Pancreas (tissue), 10 donors: ENCODE measurements at regions not wholly inside any gene's neighbourhood (a gene's known extent, or its start where the extent isn't known, plus 50 kb on each side); places are given as distances from the start of the nearest gene placed in this dataset.
A peak's percentile ranks its signal among the peaks of the same experiment; 100 is the strongest.

Experiments
- ATAC-seq, 4 donors: fragments of 200-7000 bp; cut with Tn5 transposase; one replicate each; pipeline versions ENCODE4 v1.8.0 to v1.9.1; 2020; ENCODE audit warnings: mild to moderate bottlenecking in 4 of 4, moderate library complexity in 4 of 4
- DNase-seq, 6 donors: peaks; one replicate each; pipeline ENCODE4 v3.0.0-alpha.2; 2020
- FAIRE-seq: peaks from 2 replicates; lab custom pipeline; 2012; peaks lifted over from hg19 to GRCh38; lab: Jason Lieb, UNC
- H3K27ac ChIP-seq, 4 donors: fragments of 200-600 bp; sonication (generic); 1 replicate in 3 of 4; 2 replicates in 1 of 4; pipeline versions ENCODE4 v1.5.0 to v1.8.0; 2020
- H3K27me3 ChIP-seq, 4 donors: fragments of 200-600 bp; one replicate each; pipeline ENCODE4 v1.8.0; 2021
- H3K36me3 ChIP-seq, 3 donors: fragments of 200-600 bp; sonication (generic) in 1 of 3; one replicate each; pipeline versions ENCODE4 v1.5.0 to v1.8.0; 2020 to 2021
- H3K4me1 ChIP-seq, 3 donors: fragments of 200-600 bp; one replicate each; pipeline ENCODE4 v1.8.0; 2021
- H3K4me3 ChIP-seq, 4 donors: fragments of 200-600 bp; sonication (generic) in 2 of 4; one replicate each; pipeline versions ENCODE4 v1.5.0 to v1.8.0; 2020 to 2021
- H3K9me3 ChIP-seq, 4 donors: fragments of 200-600 bp; one replicate each; pipeline ENCODE4 v1.8.0; 2021
- CTCF ChIP-seq, 4 donors: fragments of 200-600 bp; sonication (generic) in 3 of 4; IDR thresholded peaks; one replicate each; pipeline versions ENCODE4 v1.5.0 to v1.8.0; 2021; ENCODE audit warnings: antibody characterized with exemption in 4 of 4
- WGBS, 2 donors: extraction: QIAGEN DNeasy Blood & Tissue Kit; methylation state at CpG; one replicate each; pipeline ENCODE4 v1.1.7; 2013; 5-methylcytosine and 5-hydroxymethylcytosine counted together
- intact Hi-C, 3 donors: fragments of 100-400 bp; cut with DNase I; formaldehyde crosslinking; loops; one replicate each; pipeline versions ENCODE4 v1.11.1 to v1.14.2; 2022
- donor health status: healthy with polysubstance abuse.
- donor health status: DM: no; HTN: no; CAD: no; lungs with moderate emphysema.
- donor health status: DM: no; HTN: no; CAD: no.
- donor health status: control.
- donor health status: control.
- donor health status: Bipolar disorder and iron deficiency.
- donor health status: DM: yes; HTN: yes; CAD: no.
- donor health status: DM: no; HTN: no; CAD: no.
- donor health status: DM: no; HTN: no; CAD: no.
- donor health status: DM: yes; HTN: yes; CAD: no.

DNA sequence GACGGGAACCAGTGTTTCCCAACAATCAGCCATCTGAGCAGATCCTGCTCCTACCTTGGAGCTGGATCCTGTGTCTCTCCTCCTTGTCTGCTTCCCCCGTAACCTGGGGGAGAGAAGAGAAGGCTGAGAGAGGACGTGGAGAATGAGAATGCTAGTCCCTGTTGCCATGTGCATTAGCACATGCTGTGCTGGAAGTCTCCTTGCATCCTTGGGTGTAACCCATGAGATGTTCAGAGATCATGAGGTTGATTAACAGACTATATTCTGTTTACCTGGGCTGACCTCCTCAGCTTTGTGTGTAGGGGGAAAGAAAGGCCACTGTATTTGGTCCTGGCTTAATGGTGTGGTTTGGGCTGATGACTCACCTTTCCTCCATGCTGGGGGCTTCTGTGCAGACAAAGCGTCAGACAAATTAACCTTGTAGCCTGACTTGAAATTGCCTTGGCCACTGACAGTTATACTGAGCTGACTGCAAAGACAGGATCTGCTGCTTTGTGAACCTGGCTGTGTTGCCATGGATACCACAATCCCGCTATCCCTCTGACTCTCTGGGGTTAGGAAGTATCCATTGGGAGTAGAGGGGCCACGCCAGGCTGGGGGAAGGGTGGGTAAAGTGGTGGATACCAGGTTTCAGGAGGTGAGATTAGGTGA lies 243.7 kb upstream of the CHD6 start:
- Histone ChIP-seq H3K27ac (no peak overlapping the region), H3K4me1 (no peaks in the 10 kb centered on the region), H3K9me3 (no peaks in the 10 kb centered on the region), H3K27me3 (peaks cover 0 to 3% (median 0%) of the 10 kb centered on the region in 4 donors), H3K36me3 (no peaks in the 10 kb centered on the region), H3K4me3 (no peak overlapping the region)
- 31 to 33% methylated on average over 6 of the region's 6 CpGs for WGBS, 2 donors
- TF ChIP-seq CTCF (IDR thresholded peaks at IDR 0.05): no peak
- ATAC-seq: no peak
- DNase-seq: no peak
- FAIRE-seq: no peak
- intact Hi-C loops: no loop called here

DNA sequence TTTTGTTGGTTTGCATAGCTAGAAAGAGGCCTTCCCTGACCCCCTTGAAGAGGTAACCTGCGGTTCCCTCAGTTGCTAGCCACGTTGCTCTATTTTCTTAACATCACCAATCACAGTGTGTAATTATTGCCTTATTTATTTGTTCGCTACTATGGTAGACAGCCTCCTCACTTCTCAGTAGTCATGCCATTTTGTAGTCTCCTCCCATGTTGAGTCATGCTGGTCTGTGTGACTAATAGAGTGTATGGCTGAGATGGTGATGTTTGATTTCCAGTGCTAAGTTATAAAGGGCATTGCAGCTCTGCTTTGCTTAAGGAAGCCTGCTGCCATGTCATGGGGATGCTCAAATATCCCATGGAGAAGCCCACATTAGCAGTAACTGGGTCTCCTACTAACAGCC lies 236.6 kb upstream of the CHD6 start:
- Histone ChIP-seq H3K36me3 (no peaks in the 10 kb centered on the region), H3K4me3 (no peak overlapping the region), H3K27ac (no peak overlapping the region), H3K27me3 (peaks cover 0 to 8% (median 0%) of the 10 kb centered on the region in 4 donors), H3K9me3 (no peaks in the 10 kb centered on the region), H3K4me1 (no peaks in the 10 kb centered on the region)
- ATAC-seq (peak in 1 of 4 donors; percentile 69), FAIRE-seq (no peak), DNase-seq (no peak)
- intact Hi-C loops: no loop called here
- 57 to 72% methylated on average over 3 of the region's 3 CpGs for WGBS, 2 donors
- no peak for TF ChIP-seq CTCF (IDR thresholded peaks at IDR 0.05)

GRCh38 chr20:41853806-41854205 lies 235.6 kb upstream of the CHD6 start:
- intact Hi-C loops: no loop called here
- FAIRE-seq (no peak), ATAC-seq (no peak), DNase-seq (no peak)
- Histone ChIP-seq H3K4me1 (no peaks in the 10 kb centered on the region), H3K9me3 (no peaks in the 10 kb centered on the region), H3K4me3 (no peak overlapping the region), H3K27ac (no peak overlapping the region), H3K27me3 (peaks cover 0 to 8% (median 0%) of the 10 kb centered on the region in 4 donors), H3K36me3 (no peaks in the 10 kb centered on the region)
- no peak for TF ChIP-seq CTCF (IDR thresholded peaks at IDR 0.05)
- 76 to 85% methylated on average over 2 of the region's 2 CpGs for WGBS, 2 donors

- TF ChIP-seq CTCF (IDR thresholded peaks at IDR 0.05): no peak
- FAIRE-seq: no peak
- no peaks in the 10 kb centered on the region for H3K36me3 ChIP-seq
- no peaks in the 10 kb centered on the region for H3K27me3 ChIP-seq
- intact Hi-C loops: no loop called here
- no peak for ATAC-seq
- 53 to 64% methylated on average over 3 of the region's 3 CpGs for WGBS, 2 donors
- H3K4me3 ChIP-seq: no peak overlapping the region
- no peaks in the 10 kb centered on the region for H3K9me3 ChIP-seq
- H3K27ac ChIP-seq: no peak overlapping the region
- DNase-seq: no peak
- no peaks in the 10 kb centered on the region for H3K4me1 ChIP-seq
Observed at GRCh38 chr20:41848180-41848579, 230.0 kb upstream of the CHD6 start.

GRCh38 chr20:41837669-41838224 lies 219.6 kb upstream of the CHD6 start:
- Histone ChIP-seq H3K9me3 (no peaks in the 10 kb centered on the region), H3K4me3 (no peak overlapping the region), H3K36me3 (no peaks in the 10 kb centered on the region), H3K27ac (no peak overlapping the region), H3K27me3 (no peaks in the 10 kb centered on the region), H3K4me1 (no peaks in the 10 kb centered on the region)
- WGBS, 2 donors: 19% methylated on average over 3 of the region's 3 CpGs
- intact Hi-C loops: no loop called here
- DNase-seq (no peak), FAIRE-seq (no peak), ATAC-seq (peak in 2 of 4 donors; percentile 64 to 83)
- no peak for TF ChIP-seq CTCF (IDR thresholded peaks at IDR 0.05)
